HCT116 (cell line): ENCODE measurements at regions not wholly inside any gene's neighbourhood (a gene's known extent, or its start where the extent isn't known, plus 50 kb on each side); places are given as distances from the start of the nearest gene placed in this dataset.

Source experiments
- EZH2phosphoT487 ChIP-seq: fragments of 200-600 bp; IDR thresholded peaks from 2 replicates; pipeline ENCODE4 v1.6.1; 2018; ENCODE audit warnings: antibody characterized with exemption, borderline replicate concordance
- POLR2A ChIP-seq: IDR thresholded peaks from 2 replicates; pipeline ENCODE4 v1.7.0; 2011; ENCODE audit warnings: borderline replicate concordance; ENCODE audit not compliant: insufficient read depth, insufficient read length; ENCODE audit errors: extremely low read depth
- POLR2AphosphoS5 ChIP-seq: IDR thresholded peaks from 2 replicates; pipeline ENCODE4 v1.6.1; 2011; ENCODE audit warnings: mild to moderate bottlenecking, low read depth, low read length, moderate library complexity
- RAD21 ChIP-seq: IDR thresholded peaks from 2 replicates; pipeline ENCODE4 v1.6.1; 2012; ENCODE audit warnings: low read depth, mild to moderate bottlenecking
- YY1 ChIP-seq: IDR thresholded peaks from 2 replicates; pipeline ENCODE4 v1.6.1; 2011; ENCODE audit warnings: low read length, low read depth, moderate library complexity, mild to moderate bottlenecking; ENCODE audit not compliant: insufficient replicate concordance; ENCODE audit errors: extremely low read depth
- ZFX ChIP-seq: fragments of 450-650 bp; IDR thresholded peaks from 2 replicates; pipeline ENCODE4 v1.6.1; 2017
- ZNF274 ChIP-seq: fragments of 200-500 bp; sonication (Bioruptor generic); IDR thresholded peaks from 2 replicates; pipeline ENCODE4 v1.6.1; 2014; ENCODE audit warnings: mild to moderate bottlenecking, low read depth, low read length, inconsistent platforms
- TF ChIP-seq, protein P1 (sequence below): IDR thresholded peaks from 2 replicates; pipeline ENCODE4 v1.6.1; 2012; ENCODE audit warnings: low read depth
- TF ChIP-seq, protein P2 (sequence below), 3 experiments: fragments of 200-600 bp in 1 of 3; sonication (generic) in 1 of 3; IDR thresholded peaks in 2 of 3; conservative IDR thresholded peaks in 1 of 3; 2 replicates each; pipeline ENCODE4 v1.5.1; 2012 to 2017; ENCODE audit warnings: low read depth in 2 of 3, low read length in 2 of 3, antibody characterized with exemption in 1 of 3, borderline replicate concordance in 1 of 3, control low read depth in 1 of 3, mild to moderate bottlenecking in 1 of 3, mixed read lengths in 1 of 3, mixed run types in 1 of 3, moderate library complexity in 1 of 3; ENCODE audit not compliant: insufficient read depth in 1 of 3
- TF ChIP-seq, protein P3 (sequence below): IDR thresholded peaks from 2 replicates; pipeline ENCODE4 v1.6.1; 2012

DNA sequence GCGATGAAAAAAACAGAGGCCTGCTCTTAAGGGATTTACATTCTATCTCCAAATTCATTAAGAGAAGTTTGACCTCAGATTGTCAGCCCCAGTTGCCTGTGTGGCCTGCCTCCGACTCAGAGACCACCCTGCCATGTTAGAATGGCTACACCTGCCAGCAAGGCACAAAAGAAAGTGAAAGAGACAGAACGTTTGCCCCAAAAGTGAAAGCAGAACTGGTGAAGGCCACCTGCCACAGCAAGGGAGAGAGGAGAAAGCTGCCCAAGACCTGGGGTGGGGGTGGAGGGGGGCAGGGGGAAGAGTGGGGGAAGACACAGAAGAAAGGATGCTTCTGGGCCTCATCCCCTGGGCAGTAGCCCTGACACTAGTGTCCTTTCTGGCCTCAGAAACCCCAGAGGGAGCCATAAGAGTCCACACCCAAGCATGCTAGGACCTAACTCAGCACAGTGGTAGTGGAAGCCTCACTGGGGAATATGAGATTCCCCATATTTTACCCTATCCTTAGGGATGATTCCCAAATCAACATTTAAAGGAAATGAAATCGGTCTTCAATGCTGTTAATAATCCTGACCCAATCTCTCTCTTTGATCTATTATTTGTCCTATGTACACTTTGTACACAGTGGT is 389.7 kb downstream of the TXNL1 start:
- TF ChIP-seq, protein P1, sequence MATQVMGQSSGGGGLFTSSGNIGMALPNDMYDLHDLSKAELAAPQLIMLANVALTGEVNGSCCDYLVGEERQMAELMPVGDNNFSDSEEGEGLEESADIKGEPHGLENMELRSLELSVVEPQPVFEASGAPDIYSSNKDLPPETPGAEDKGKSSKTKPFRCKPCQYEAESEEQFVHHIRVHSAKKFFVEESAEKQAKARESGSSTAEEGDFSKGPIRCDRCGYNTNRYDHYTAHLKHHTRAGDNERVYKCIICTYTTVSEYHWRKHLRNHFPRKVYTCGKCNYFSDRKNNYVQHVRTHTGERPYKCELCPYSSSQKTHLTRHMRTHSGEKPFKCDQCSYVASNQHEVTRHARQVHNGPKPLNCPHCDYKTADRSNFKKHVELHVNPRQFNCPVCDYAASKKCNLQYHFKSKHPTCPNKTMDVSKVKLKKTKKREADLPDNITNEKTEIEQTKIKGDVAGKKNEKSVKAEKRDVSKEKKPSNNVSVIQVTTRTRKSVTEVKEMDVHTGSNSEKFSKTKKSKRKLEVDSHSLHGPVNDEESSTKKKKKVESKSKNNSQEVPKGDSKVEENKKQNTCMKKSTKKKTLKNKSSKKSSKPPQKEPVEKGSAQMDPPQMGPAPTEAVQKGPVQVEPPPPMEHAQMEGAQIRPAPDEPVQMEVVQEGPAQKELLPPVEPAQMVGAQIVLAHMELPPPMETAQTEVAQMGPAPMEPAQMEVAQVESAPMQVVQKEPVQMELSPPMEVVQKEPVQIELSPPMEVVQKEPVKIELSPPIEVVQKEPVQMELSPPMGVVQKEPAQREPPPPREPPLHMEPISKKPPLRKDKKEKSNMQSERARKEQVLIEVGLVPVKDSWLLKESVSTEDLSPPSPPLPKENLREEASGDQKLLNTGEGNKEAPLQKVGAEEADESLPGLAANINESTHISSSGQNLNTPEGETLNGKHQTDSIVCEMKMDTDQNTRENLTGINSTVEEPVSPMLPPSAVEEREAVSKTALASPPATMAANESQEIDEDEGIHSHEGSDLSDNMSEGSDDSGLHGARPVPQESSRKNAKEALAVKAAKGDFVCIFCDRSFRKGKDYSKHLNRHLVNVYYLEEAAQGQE: no peak
- TF ChIP-seq, protein P2, sequence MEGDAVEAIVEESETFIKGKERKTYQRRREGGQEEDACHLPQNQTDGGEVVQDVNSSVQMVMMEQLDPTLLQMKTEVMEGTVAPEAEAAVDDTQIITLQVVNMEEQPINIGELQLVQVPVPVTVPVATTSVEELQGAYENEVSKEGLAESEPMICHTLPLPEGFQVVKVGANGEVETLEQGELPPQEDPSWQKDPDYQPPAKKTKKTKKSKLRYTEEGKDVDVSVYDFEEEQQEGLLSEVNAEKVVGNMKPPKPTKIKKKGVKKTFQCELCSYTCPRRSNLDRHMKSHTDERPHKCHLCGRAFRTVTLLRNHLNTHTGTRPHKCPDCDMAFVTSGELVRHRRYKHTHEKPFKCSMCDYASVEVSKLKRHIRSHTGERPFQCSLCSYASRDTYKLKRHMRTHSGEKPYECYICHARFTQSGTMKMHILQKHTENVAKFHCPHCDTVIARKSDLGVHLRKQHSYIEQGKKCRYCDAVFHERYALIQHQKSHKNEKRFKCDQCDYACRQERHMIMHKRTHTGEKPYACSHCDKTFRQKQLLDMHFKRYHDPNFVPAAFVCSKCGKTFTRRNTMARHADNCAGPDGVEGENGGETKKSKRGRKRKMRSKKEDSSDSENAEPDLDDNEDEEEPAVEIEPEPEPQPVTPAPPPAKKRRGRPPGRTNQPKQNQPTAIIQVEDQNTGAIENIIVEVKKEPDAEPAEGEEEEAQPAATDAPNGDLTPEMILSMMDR (IDR thresholded peaks at IDR 0.05 in 2 of 3, conservative IDR thresholded peaks at IDR 0.05 in 1 of 3; ENCODE audit: borderline replicate concordance in 1 of 3, insufficient read depth in 1 of 3, low read depth in 2 of 3, low read length in 2 of 3): no peak
- TF ChIP-seq ZNF274 (no peak), POLR2A (no peak), ZFX (no peak), YY1 (no peak), POLR2AphosphoS5 (no peak), EZH2phosphoT487 (no peak), RAD21 (no peak)
- TF ChIP-seq, protein P3, sequence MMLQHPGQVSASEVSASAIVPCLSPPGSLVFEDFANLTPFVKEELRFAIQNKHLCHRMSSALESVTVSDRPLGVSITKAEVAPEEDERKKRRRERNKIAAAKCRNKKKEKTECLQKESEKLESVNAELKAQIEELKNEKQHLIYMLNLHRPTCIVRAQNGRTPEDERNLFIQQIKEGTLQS: no peak
